Suprapubic skin (tissue), 4 donors: ENCODE measurements at regions not wholly inside any gene's neighbourhood (a gene's known extent, or its start where the extent isn't known, plus 50 kb on each side); places are given as distances from the start of the nearest gene placed in this dataset.

Source experiments
- EP300 ChIP-seq: sonication (generic); formaldehyde crosslinking; IDR thresholded peaks from one replicate; pipeline ENCODE4 v1.6.1; 2017; ENCODE audit warnings: antibody characterized with exemption
- POLR2A ChIP-seq, 2 donors: fragments of 450-650 bp; IDR thresholded peaks; one replicate each; pipeline ENCODE4 v1.6.1; 2017; ENCODE audit warnings: antibody characterized with exemption in 2 of 2, mild to moderate bottlenecking in 2 of 2, moderate library complexity in 2 of 2
- POLR2AphosphoS5 ChIP-seq, 3 donors: sonication (generic); formaldehyde crosslinking; IDR thresholded peaks; one replicate each; pipeline ENCODE4 v1.6.1; 2017; ENCODE audit warnings: antibody characterized with exemption in 3 of 3
- TF ChIP-seq, protein P1 (sequence below), 2 donors: fragments of 200-600 bp in 1 of 2; fragments of 450-650 bp in 1 of 2; sonication (generic) in 1 of 2; IDR thresholded peaks; one replicate each; pipeline ENCODE4 v1.5.1; 2016 to 2019; ENCODE audit warnings: antibody characterized with exemption in 2 of 2, mild to moderate bottlenecking in 1 of 2, moderate library complexity in 1 of 2

DNA sequence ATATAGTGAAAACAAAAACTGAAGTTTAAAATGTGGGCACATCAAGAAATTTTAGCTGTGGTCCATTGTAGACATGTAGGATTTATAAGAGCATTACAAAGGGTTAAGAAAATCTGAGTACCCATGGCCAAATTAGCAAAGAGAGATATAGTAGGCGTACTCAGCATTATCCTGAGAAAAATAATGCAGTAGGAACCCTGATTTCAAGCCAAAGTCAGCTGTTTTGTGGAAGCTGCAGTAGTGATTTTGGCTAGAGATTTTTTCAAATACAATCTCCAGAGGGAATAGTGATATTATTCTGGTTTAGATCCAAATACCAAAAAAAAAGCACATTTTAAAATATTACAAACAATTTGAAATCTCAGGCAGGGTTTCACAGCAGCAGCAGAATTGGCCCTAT, 450.9 kb downstream of the FBXO15 start:
- TF ChIP-seq, protein P1, sequence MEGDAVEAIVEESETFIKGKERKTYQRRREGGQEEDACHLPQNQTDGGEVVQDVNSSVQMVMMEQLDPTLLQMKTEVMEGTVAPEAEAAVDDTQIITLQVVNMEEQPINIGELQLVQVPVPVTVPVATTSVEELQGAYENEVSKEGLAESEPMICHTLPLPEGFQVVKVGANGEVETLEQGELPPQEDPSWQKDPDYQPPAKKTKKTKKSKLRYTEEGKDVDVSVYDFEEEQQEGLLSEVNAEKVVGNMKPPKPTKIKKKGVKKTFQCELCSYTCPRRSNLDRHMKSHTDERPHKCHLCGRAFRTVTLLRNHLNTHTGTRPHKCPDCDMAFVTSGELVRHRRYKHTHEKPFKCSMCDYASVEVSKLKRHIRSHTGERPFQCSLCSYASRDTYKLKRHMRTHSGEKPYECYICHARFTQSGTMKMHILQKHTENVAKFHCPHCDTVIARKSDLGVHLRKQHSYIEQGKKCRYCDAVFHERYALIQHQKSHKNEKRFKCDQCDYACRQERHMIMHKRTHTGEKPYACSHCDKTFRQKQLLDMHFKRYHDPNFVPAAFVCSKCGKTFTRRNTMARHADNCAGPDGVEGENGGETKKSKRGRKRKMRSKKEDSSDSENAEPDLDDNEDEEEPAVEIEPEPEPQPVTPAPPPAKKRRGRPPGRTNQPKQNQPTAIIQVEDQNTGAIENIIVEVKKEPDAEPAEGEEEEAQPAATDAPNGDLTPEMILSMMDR (IDR thresholded peaks at IDR 0.05) = no peak
- no peak for TF ChIP-seq EP300
- no peak for TF ChIP-seq POLR2AphosphoS5 (IDR thresholded peaks at IDR 0.05)
- TF ChIP-seq POLR2A (IDR thresholded peaks at IDR 0.05) = no peak
